Activated CD4-positive, alpha-beta T cell treated with anti-CD3 and anti-CD28 coated beads for 4 hours (primary cell): ENCODE measurements at regions not wholly inside any gene's neighbourhood (a gene's known extent, or its start where the extent isn't known, plus 50 kb on each side); places are given as distances from the start of the nearest gene placed in this dataset.
A peak's percentile ranks its signal among the peaks of the same experiment; 100 is the strongest.
"Not testable (repeated sequence)": the region's sequence is repeated elsewhere in the genome, so short reads cannot be mapped to it uniquely, and the experiment has no call there.

Source experiments
- DNase-seq, 2 donors: peaks; one replicate each; pipeline ENCODE4 v3.0.0-alpha.2; 2020

DNA sequence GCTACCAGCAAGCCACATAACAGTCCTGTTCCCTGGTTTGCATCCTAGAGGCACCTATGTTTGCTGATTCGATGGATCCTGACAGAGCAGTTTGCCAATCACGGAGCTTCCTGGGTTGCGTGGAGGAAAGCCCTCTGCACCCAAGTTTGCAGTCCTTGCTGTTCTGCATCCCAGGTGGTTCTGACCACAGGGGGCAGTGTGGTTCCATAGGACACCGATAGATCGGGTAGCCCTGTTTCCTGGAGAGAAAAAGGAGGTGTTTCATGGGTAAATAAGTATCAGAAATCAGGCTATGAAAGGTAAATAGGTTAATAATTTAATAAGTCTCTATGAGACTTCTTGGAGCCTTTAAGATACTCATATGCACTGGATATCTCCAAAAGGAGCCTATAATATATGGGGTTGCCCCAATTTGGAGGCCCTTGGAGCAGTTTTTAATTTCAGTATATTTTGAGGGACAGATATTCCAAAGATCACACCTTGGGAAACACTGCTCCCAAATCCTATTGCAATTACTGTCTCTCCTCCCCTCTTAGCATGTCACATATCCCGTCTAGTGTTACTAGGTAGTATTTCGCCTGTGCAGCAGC is 194.6 kb upstream of the TPM1 start:
- DNase-seq: peak in 1 of 2 donors; percentile 6

DNA sequence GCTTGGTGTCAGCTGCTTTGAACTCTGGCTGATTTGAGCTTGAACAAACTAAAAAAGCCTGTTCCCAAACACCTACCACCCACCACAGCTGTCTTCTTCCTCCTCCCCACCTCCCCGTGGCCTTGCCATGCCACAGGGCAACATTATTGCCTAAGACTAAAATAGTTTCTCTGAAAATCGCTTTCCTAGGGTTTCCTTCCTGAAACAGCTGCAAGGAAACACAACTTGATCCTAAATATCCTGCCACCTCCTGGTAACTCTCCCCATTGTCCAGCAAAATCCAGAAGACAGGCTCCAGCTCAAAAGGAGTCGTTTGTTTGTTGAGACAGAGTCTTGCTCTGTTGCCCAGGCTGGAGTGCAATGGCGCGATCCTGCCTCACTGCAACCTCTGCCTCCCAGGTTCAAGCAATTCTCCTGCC is 193.9 kb upstream of the TPM1 start:
- no peak for DNase-seq

DNA sequence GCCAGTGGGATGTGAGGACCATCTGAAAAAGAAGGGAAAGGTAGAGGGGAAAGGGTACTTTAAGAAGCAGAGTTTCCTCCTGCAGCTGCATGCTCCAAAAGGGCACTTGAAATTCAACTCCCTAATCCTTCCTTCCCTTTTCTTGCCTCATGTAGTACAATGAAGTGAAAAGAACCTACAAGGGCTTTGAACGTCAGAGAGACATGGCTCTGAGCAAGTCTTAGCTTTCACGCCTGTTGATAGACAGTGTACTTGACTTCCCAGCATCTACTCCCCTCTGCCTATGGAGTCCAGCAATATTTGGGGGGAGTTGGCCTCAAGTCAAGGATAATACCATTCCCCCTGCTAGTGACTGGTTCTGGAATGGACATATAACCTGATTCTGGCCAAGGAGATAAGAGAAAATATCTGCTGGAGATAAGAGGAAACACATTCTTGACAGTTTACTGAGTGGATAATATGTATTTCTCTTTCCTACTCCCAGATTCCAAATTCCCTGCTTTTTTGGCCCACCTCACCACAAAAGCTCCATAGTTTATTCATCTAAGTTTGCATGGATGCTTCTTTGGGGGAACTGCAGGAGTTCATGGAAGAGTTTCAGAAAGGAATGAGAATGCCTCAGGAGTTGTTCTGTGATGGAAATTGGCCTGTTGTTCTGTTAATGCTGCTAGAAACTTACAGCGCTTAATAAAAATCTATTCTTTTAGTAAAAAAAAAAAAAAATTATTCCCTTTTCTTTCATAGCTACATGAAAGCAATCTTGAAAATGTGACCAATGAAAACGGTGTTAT is 193.0 kb upstream of the TPM1 start:
- DNase-seq: no peak

DNA sequence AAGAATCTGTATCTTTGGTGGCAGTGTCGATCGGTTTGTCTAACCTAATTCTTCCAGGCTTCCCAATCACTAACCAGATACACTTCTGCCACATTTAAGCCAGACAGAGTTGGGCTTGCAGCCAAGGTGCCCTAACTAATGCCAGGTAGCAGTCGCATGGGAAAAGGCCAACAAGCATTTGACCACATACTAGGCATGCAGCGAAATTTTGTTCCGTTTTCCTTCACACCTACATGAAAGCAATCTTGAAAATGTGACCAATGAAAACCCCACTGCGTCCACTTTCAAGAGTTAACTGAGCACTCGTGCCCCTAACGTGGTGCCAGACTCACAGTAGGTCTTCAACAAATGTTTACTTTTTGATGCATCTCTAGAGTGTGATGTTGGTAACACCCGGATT is 192.2 kb upstream of the TPM1 start:
- DNase-seq: no peak

DNA sequence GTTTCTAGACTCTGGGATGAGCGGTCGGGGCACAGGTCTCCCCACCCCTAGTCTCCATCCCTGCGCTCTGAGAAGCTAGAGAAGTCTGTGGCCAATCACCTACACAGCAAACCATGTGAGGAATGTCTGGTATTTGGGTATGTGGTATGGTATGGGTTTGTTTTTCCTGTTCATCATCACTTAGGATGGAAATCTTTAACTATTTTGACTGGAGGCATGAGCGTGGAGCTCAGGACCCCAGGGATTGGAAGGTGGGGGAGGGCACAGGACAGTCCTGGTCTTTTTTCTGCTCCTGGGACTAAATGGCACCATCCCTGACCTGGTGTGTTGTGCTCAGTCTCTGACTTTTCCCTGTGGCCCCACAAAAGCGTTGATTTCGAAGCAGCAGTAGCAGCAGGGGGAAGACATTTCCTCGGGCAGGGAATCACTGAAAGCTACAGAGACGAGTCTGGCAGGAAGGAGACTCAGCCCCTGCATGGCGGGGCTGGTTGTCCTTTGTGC is 191.7 kb upstream of the TPM1 start:
- DNase-seq: no peak

DNA sequence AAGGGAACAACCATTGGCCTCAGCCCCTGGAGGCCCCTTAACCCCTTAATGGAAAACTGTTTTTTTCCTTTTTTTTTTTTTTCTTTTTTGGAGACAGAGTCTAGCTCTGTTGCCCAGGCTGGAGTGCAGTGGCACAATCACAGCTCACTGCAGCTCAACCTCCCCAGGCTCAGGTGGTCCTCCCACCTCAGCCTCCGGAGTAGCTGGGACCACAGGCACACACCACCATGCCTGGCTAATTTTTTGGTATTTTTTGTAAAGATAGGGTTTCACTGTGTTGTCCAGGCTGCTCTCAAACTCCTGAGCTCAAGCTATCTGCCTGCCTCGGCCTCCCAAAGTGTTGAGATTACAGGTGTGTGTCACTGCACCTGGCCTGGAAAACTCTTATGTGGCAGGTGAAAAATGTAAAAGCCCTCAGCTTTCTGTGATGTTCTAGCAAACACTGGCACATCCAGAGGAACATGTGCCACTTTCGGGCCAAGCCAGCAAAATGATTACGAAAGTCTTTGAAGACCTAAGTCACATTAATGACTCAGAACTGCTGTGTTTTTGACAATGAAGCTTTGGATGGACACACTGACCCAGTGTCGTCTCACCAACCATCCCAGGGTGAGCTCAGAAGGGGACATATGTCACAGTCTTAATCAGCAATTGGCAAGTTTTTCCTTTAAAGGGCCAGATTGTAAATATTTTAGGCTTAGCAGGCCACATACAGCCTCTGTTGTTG is 189.3 kb upstream of the TPM1 start:
- DNase-seq: no peak

DNA sequence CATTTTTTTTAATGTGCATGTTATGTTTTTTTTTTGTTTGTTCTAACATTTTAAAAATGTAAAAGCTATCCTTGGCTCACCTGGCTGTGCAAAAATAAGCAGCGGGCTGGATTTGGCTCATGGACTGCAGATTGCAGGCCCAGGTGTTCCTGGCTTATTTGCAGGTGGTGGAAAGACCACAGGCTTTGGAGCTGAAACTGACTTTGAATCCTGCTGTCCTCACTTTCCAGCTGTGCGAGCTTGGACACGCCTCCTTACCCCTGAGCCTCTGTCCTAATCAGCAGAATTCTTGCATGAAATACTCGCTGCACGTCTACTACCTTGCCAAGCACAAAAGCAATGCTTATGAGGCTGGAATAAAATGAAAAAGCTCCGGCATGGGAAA is 188.7 kb upstream of the TPM1 start:
- no peak for DNase-seq

DNA sequence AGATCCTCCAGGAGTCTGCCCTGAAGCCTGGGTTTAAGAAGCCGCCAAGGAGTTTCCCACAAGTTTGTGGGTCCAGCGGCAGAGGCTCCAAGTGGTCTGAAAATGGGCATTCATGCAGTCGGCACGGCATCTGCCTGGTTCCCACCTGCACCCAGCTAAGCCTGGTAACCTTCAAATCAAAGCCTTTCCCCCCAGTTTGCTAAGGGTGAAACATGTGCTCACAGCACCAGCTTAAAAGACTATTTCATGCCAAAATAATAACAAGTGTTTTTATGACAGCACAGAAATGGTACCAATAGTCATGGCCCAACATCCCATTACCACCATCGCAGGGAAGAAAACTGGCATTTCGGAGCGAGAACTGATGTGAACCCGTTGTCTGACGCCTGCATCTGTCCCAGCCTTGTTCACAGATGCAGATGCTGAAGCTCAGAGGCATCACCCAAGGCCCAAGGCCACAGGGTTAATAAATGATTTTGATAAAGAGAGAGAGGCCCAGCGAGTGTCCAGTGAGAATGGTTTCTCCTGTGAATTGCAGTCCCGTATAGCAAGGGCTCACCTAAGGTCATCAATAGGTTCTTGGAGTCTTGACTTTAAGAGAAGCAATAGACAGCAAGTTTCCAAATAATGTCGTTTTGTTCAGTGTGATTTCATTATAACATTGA is 188.0 kb upstream of the TPM1 start:
- no peak for DNase-seq

DNA sequence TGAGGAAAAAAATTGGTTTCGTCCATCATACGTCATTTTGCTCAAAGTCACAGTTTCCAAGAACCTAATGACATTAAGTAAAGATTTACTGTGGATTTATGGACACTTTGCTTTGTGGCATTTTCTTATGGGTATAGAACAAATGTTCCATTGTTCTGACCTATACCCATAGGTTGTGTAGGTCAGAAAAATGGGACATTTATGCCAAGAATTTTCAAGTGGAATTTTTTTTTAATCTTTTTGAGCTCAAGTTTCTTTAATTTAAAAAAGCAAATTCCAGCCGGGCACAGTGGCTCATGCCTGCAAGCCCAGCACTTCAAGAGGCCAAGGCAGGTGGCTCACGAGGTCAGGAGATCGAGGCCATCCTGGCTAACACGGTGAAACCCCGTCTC is 187.5 kb upstream of the TPM1 start:
- DNase-seq: no peak

DNA sequence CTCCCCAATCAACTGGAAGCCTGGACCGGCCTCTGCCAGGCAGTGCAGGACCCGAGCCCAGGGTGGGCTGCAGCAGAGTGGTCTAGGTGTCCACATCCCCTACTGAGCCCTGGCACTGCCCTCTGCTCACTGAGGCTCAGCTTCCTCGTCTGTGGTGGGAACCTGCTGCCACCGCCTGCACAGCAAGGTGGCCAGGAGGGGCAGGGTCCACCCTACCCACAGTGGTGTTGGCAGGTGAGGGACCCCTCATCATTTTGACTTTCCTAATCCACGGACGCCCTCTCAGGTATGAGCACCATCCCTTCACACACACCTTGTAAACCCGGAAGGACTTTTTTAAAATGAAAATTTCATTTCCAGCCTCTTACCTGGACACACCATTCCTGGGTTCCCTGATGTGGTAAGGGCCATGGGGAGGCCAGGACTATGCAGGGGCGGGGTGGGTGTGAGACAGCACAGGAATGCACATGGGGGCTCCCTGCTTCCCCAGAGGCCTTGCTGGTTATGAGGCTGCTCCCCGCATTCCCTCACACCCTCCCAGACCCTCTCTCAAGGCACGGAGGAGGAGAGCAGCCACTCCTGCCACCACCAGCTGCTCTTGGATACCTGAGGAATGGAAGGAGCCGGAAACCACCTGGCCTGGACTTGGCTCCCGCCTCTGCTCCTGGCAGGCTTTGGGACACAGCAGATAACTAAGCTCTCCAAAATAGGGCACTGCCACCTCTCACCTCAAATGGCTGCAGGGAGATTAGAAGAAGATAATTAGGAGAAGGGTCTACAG is 185.9 kb upstream of the TPM1 start:
- no peak for DNase-seq

DNA sequence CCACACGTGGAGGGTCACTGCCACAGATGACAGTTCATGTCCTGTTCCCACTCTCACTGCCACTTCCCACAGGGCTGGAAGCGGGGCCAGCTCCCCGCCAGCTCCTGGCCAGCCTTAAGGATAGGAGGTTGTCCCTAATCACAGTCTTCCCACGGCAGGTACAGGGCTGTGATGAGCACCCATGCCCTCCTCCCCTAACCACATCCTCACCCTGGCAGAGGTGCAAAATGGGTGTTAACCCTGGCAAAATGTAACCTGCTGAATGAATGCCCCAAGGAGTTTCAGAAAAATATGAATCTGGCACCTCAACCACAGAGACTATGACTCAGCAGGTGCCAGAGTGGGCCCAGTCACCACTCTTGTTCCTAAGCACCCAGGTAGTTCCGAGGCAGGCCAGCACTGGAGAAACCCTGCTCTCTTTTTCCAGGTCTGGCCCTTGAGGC is 185.1 kb upstream of the TPM1 start:
- DNase-seq: no peak

DNA sequence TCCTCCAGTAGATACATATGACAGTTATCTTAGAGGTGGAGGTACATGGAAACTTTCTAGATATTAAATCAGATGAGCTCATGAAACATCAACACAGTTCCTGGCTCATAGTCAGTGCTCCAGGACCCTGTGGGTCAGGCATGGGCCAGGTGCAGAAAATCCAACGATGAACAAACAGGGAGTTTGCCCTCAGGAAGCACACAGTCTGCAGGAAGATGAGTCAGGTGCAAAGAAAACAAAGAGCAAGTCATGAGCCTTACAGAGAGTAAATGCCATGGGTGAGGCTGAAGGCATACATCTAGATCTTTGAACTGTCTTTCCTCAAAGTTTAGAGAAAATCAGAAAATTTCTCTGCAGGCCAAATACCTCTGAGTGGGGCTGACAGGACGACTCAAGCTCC is 184.2 kb upstream of the TPM1 start:
- DNase-seq: no peak

DNA sequence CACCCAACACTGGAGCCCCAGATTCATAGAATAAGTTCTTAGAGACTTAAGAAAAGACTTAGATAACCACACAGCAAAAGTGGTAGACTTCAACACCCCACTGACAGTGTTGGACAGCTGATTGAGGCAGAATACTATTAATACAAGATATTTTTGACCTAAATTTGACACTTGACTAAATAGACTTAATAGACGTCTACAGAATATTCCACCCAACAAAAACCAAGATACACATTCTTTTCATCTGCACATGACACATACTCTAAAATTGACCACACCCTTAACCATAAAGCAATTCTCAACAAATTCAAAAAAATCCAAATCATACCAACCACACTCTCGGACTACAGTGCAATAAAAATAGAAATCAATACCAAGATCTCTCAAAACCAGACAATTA is 179.8 kb upstream of the TPM1 start:
- DNase-seq: no peak

DNA sequence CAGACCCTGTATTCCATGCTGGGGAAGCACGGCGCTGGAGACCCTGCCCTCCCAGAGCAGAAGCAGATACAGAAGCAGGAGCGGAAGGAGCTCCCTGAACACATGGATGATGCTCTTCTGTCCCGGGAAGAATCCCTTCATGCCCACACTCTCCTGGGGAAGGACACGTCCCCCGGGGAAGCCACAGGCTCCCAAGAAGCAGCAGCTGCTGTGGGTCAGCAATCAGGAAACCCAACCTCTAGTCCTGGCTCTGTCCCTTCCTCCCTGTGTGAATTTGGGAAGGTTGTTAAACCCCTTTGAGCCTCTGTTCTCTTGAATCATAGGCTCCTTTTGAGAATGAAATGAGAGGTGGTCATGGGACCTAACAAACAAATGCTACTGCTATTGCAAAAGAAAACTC is 176.2 kb upstream of the TPM1 start:
- DNase-seq: no peak

DNA sequence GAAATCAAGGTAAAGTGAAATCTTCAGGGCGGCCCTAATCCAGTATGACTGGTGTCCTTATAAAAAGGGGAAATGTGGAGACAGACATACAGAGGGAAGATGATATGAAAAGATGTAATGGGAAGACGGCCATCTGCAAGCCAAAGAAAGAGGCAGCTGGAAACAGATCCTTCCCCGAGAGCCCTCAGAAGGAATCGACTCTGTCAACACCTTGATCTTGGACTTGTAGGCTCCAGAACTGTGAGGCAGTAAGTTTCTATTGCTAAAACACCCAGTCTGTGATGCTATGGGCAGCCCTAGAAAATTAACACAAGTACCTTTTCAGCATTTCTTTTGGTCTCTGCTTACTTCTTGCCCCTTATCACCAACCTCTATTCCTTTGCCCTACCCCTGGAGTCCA is 174.7 kb upstream of the TPM1 start:
- no peak for DNase-seq

DNA sequence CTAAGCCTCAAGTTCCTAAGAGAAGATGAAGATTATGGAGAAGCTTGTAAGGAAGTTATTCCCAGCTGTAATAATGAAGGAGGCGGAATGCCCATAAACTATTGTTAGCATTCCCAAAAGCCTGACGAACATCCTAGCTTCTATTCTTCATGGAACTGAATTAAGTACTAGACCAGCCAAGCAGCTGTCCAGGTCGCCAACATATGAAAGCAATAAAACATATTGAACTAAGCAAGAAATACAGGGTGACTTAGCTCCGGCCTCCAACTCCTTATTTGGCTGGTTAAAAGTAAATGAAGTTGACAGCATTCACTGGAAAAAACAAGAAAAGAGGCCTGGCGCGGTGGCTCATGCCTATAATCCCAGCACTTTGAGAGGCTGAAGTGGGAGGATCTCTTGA is 174.0 kb upstream of the TPM1 start:
- no peak for DNase-seq

DNA sequence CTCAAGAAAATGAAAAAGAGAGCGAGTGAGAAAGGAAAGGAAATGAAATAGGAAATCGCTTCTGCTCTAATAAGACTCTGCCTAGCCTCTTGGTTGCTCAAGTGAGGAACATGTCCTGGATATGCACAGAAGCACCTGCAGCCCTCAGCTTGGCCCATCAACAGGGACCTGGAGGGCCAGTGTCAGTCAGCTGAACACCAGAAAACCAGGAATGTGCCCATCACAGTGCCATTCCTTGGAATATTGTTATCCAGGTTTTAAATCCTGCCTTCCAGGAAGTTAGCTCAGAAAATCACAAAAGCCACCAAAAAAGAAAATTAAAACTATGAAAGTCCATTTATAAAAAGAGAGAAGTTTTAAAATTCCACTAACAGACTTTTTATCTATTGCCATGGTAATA is 173.4 kb upstream of the TPM1 start:
- DNase-seq: no peak

DNA sequence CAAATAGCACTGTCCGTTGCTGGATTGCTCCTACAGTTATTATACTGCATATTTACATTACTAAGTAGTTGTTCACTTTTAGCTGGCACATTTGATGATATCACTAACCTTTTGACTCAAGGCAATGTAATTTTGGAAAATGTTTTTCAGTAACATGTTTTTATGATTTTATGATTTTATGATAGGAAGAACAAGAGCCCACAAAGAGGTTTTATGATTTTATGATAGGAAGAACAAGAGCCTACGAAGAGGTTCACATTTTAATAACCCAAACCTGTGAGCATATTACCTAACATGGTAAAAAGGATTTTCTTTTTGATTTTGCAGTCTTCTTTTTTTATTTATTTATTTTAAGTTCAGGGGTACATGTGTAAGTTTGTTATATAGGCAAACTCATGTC is 172.3 kb upstream of the TPM1 start:
- DNase-seq: no peak

DNA sequence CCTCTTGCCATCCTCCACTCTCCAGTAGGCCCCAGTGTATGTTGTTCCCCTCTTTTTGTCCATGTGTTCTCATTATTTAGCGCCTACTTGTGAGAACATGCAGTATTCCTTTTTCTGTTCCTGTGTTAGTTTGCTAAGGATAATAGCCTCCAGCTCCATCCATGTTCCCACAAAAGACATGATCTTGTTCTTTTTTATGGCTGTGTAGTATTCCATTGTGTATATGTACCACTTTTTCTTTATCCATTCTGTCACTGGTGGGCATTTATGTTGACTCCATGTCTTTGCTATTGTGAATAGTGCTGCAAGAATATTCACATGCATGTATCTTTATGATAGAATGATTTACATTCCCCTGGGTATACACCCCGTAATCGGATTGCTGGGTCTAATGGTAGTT is 171.8 kb upstream of the TPM1 start:
- not testable (repeated sequence) for DNase-seq

DNA sequence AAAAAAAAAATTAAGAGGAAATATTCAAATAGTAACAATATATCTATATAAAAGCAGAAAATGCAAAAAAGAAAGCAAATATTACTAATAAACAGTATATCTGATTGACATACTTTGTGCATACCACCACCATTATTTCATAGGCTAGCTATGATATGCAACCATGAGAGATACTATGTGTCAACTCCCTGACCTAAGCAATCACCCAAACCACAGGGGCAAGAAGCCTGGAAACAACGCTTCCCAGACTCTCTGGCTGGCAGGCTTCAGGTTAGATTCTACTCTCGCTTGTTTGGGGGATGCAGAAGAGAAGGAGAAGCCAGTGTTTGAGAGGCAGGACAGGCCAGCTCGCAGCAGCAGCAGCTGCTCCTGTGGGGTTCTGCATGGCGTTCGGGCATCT is 169.3 kb upstream of the TPM1 start:
- no peak for DNase-seq

DNA sequence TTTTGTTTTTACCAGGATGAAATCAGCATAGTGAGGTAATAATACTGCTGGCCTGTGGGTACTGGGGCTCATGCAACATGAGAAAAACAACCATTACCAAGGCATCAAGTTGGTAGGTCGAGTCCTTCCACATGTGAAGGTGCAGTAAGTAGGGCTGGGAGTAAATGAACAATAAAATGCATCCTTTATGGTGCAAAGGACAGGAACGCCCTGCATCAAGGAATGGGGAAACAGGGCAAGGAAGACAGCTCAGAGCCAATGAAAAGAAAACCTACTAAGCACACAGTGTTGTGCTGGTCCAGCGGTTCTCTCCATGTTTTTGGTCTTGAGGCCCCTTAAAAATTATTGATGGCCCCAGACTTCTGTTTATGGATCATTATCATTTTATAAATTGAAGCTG is 168.5 kb upstream of the TPM1 start:
- DNase-seq: no peak

DNA sequence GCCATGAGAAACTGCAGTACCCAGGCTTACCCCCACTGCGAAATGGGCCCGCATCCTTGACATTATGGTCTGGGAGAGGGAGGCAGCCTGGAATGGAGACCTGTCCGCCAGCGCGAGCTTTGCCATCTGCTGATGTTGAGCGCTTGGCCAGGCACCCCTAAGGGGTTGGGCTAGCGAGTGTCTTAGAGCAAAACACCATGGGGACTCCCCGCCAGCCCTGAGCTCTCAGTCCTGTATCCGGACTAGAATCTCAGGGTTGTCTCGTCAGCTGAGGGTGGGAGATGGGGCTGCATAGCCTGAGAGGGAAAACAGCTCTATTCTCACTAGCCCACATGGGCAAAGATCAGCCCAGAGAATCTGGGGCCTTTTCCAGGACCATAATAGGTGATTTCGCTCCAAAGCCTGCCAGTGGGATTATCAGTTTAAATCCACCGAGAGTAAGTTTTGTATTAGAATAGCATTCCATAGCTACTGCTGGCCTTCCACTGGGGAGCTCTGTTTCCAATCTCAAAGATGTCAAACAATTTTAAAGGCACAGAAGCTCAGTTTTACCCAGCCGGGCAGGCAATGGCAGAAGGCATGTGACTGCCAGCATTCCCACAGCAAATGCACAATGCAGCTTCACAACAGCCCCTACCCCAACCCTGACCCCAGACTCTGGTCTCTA is 167.5 kb upstream of the TPM1 start:
- no peak for DNase-seq
